GM19239 (cell line): ENCODE measurements at regions not wholly inside any gene's neighbourhood (a gene's known extent, or its start where the extent isn't known, plus 50 kb on each side); places are given as distances from the start of the nearest gene placed in this dataset.

ENCODE experiments used
- DNase-seq: peaks from one replicate; pipeline ENCODE4 v3.0.0; 2011; ENCODE audit warnings: low spot score; ENCODE audit not compliant: insufficient read length
- FAIRE-seq: peaks from 2 replicates; lab custom pipeline; 2011; peaks lifted over from hg19 to GRCh38; lab: Jason Lieb, UNC

DNA sequence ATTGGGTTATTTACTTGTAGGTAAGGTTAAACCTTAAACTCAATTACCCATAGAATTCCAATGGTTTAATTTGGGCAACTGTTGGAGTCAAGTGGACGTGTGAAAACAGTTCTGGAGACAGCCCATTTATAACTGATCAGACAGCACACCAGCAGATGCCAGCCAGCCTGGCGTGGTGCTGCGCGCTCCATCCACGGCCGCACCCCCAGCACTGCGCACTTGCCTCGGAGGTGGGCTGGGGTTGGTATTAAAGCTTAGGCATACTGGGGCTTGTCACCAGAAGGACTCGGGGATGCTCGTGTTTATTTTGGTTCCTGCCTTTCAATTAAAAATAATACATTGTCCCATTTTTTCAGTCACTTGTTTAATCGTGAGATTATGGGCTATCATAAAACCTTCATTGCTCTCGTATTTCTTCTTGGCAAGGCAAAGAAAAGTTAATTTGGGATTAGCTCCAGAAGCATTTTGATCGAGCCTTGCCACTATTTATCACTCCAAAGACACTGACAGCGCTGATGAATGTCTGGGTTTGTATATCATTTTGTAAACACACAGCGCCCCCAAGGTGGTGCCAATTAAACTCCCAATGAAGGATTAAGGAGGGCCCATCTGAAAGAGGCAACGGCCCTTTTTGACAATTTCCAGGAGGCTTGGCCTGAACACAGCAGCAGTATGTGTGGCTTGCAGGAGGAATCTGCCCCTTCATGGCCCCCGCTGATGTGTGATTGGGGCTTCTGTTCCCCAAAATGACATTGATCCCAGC is 204.5 kb upstream of the CXCL12 start:
- no peak for FAIRE-seq
- no peak for DNase-seq

DNA sequence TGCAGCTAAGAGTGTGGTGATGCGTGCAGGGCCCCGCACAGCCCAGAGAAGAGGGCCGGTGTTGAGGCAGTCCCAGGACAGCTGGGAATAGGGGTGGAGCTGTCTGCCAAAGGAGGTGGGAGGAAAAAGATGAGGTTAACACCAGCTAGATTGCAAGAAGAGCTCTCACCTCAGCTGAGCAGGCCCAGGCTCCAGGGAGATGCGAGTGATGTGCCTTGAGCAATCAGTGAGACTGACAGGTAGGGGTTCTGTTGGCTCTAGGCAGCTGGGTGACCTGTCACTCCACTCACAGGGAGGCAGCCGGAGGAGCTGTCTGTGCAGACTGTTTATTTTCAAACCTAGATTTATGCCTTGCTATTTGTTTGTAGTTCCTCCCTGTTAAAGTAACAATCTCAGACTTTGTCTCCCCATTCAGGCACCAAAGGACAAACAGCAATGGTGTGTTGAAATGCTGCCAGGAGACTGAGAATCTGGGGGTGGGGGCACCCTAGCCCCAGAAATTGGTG is 205.1 kb upstream of the CXCL12 start:
- FAIRE-seq: no peak
- no peak for DNase-seq

DNA sequence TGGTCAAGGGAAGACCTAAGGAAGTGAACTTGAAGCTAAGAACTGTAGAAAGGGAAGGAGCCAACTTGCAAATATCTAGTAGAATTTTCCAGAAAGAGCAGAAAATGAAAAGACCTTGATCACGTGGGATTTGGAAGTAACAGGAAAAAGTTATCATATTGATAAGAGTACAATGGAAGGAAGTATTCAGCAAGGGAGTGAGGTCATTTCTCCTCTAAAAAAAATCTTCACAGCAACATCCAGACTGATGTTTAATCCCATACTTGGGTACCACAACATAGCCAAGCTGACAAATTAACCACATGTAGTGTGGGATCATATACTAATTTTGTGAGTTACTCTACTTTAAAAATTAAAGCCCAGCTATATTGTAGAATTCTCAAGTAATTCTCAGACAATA is 207.0 kb upstream of the CXCL12 start:
- DNase-seq (no peak), FAIRE-seq (no peak)

DNA sequence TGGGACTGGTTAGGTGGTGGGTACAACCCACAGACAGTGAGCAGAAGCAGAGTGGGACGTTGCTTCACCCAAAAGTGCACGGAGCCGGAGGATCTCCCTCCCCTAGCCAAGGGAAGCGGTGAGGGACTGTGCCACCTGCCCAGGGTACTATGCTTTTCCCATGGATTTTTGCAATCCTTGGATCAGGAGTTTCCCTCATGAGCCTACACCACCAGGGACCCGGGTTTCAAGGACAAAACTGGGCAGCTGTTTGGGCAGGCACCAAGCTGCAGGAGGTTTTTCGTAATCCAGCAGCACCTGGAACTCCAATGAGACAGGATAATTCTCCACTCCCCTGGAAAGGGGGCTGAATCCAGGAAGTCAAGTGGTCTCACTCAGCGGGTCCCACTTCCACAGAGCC is 209.1 kb upstream of the CXCL12 start:
- no peak for DNase-seq

DNA sequence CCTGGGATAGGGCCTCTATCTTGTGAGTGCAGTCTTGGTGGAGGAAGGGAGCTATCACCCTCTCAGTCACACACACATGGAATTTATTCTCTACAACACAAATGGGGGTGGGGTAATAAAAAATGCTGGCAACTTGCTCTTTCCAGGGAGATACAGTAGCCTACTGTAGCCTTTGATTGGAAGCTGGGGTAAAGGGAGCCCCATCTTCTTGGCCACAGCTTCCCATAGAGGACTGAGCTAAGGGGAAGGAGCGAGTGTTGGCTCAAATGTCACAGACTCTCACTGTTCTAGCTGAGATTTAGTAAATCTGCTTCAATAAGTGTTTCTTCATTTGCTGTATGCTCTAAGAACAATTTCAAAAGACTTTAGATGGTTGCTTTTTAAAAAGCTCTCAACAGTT is 222.2 kb upstream of the CXCL12 start:
- DNase-seq: no peak
- no peak for FAIRE-seq

More for the DNA sequence above, 209.1 kb upstream of the CXCL12 start:
- no peak for FAIRE-seq

DNA sequence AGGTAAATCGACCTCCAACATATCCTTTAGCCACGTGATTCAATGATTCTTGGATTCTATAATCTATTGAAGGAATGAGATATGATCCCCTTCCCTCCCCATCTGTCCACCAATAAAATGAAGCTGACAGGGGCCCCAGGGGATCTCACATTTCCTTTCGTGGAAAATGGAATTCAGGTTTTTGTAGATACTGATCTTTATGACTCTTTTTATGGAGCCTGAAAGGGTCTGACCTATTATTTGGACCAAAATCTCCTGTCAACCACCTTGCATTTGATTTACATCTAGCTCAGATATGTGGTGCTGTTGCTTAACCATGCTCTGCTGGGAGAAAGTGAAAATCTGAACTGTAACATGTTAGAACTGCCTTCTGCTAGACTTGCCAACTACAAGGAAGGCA is 234.0 kb upstream of the CXCL12 start:
- FAIRE-seq: no peak
- DNase-seq: no peak

DNA sequence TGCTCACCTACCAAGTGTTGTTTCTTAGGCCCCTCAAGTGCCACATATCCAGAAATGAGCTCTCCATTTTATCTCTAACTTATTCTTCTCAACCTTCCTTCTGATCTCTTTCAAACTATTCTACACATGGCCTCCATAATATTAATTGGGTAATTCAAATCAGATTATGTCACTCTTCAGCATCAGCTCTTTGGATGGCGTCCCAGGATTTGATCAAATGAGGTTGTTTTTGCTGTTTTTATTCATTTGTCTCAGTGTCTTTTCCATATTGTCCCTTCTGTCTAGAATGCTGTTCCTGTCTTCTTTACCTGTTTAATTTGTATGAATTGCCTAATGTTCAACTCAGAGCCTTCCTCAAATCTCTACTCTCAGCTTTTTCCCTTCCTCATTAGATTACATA is 234.6 kb upstream of the CXCL12 start:
- no peak for DNase-seq
- no peak for FAIRE-seq

DNA sequence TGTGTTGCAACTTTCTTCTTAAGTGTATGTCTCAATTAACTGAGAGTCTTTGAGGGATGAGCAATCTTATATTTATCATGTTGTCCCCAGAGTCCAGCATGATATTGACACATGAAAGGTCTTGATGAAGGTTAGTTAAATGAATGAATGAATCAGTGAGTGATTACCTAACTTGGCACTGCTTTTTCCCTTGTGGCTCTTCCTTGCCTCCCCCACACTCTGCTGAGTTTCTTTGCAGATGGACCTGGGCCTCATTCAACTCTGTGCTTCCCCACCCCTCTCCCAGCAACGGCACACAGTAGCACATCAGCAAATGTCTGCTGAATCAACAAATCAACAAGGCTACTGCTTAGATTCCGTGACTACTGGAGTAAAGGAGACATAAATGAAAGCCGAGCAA is 235.1 kb upstream of the CXCL12 start:
- DNase-seq (no peak), FAIRE-seq (no peak)

DNA sequence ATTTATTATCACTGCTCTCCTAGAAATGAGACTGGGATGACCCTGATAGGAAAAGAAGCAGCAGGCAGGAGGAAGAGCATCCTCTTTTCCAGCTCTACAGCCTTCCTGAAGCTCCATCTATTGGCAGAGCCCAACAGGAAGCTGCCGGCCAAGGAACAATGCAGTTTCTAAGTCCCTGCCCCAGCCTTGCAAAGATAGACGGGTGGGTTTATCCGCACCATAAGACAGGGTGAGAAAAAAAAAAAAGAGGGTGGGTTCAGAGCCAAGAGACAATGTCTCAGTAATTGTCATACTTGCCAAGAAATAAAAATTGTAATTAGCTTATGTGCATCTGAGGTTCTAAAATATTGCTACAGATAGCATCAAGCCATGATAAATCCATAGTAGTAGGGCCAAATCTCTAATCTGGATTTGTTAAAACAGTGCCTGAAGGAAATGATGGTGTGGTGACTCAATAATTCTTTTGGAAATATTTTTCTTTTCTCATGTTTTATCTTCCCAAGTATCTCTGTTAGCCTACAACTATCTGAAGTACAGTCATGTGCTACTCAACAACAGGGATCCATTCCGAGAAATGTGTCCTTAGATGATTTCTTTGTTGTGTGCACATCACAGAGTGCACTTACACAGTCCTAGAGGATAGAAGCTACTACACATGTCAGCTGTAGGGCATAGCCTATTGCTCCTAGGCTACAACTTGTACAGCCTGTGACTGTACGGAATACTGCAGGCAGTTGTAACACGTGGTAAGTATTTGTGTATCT is 242.9 kb upstream of the CXCL12 start:
- DNase-seq (no peak), FAIRE-seq (no peak)

DNA sequence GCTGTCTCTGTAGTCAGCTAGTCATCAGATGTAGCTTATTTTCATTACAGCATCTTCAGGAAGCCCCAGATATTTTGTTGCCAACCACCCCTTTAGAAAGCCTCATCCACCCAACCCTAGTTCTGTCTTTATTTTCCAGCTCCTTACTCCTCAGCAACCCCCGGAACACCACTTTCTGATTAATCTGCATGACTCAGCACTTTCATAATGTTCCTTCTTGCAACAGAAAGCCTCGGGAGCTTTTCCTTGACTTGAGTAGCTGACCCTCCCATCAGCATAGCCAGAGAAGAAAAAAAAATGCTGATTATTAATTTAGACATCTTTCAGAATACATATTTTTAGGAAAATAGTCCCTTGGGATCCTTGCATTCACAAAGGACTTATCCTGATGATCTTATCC is 244.0 kb upstream of the CXCL12 start:
- FAIRE-seq: no peak
- DNase-seq: no peak

DNA sequence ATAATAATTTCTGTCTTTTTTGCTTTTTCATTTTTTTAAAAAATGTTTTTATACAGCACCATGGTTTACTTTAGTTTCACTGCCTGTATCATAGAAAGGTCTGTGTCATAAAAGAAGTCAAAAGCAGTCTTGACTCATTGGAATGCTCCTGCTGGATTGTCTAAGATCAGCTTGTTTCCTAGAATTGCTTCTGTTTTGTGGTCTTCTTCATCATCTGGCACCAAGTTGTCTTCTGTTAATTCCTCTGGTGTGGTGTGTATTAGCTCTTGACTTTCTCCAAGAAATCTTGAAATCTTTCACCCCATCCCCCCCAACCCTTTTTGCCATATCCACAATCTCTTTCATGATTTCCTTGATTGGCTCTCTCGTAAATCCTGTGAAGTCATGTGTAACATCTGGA is 250.3 kb upstream of the CXCL12 start:
- DNase-seq: no peak
- no peak for FAIRE-seq

DNA sequence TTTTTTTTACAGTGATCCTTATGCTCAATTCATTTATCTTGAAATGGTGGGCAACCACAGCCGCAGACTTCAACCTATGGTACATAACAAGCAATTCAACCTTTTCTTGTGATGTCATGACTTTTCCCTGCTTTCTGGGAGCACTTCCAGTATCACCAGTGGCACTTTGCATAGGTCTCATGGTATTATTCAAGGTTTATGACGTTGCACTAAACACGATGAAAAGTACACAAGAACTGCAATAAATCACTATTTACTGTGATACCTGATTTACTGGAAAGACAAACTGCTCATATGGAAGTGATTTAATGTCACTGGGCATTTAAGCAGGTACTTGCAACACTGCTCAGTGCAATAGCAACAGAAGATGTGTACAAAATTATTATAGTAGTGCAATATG is 251.7 kb upstream of the CXCL12 start:
- FAIRE-seq (no peak), DNase-seq (no peak)

DNA sequence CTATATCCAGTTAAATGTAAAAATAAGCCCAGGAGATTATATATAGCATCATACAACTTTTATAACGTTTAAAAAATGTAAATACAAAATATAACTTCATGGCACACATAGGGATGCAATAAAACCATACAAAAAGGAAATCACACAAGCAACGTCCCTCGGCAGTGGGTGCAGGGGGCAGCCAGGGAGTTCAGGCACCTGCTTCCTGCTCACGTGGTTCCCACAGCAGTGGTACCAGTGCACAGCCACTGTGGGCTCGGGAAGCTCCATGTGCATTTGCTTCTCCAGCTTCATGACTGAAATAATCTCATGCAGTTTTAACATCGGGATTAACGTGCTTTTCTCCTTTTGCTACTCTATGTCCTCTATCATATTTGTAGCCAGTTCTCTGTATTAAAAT is 255.5 kb upstream of the CXCL12 start:
- FAIRE-seq: no peak
- DNase-seq: no peak

DNA sequence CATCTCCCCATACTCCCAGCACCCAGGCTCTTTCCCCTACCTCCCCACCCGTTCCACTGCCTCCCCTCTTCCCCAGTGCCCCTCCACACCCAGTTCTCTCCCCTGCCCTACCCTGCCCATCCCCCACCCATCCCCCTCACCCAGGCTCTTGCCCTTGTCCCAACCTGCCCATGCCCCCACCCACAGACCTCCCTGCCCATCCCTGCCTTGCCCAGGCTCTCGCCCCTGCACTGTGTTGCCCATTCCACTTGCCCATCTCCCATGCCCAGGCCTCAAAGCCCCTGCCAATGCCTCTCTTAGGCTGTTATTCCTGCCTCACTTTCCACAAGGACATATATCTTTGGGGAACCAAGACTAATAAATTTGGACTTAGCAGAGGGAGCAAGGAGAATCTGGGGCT is 262.6 kb upstream of the CXCL12 start:
- no peak for DNase-seq
- FAIRE-seq: no peak

DNA sequence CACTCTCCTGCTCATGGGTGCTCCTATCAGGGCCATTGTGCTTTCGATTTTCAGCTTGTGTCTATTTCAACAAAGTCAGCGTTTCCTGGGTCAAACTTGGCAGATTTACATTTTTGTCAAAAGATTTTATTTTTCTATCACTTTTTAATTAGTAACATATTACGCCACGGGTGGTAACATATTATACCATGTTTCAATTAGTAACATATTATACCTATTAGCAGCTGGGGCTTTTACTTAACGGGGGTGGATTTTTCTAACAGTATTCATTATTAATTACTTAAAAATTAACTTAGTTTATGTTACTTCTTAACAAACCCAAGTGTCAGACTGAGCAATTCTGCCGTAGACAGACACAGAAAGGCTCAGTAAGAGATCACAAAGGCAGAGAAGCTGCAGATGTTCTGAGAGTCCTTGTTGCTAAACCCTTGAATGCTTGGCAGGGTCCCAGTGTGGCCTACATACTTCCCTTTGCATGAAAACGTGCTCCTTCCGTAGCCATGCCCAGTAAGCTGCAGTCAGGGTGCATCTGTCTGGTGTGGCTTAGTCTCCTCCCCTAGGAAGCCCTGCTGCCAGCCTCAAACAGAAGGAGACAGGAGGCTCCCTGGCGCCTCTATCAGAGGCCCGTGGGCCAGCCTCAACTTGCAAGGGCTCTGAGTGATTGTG is 263.1 kb upstream of the CXCL12 start:
- DNase-seq: peak; percentile 9
- FAIRE-seq: no peak

DNA sequence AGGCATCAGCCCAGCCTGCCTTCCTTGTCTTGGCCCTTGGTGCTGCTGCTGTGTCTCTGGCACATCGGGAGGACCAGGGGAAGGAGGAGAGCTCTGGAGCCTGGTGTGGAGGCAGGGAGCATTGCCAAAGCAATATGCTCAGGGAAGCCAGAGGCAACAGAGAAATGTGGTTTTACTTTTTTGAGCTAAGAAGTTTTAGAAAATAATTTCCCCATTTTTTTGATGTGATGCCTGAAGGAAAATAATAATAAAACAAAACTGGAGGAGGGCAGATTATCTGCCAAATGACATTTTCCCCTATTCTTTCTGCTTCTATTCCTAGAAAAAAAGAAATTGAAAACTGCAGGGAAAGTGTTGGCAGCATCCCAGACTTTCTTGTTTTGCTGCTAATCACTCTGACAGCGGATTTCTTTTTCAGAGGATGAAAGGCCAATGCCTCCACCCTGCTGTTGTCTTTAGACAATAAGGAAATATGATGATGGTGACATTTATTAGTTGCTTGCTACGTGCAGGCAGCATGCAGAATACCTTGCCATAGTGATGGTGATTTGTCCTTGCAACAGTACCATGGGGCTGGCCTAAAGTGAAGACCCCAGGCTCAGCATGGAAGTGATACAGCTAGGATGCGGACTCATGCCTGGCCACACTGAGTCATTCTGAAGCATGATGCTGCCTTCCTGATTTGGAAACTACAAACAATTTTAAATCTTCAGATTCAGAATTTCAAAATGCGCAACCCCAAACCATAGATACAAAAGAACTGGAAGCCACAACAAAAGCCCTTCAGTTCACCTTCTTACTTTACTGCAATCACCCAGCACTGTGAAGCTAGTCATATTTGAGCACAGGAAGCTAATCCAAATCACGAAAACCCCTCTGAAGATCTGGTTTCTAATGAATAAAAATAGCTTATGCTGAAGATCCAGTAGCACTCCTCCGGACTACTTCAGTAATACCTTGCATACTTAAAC is 260.2 kb upstream of the TMEM72 start:
- no peak for DNase-seq
- no peak for FAIRE-seq

DNA sequence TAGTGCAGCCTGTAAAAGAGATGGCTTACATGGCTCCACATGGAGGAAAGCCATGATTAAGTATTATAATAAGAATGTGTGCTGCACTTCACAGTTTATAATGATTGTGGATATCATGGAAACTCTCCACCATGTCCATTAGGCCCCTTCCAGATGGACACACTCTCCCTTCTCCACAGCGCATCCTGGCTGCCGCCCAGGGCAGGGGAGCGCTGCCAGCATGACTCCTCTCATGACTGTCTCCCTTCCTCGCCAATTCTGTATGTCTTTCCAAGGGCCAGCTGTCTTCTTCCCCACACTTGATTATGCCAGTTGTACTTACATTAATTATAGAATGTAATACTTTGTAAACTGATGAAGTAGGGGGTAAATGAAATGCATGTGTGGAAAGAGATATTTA is 259.3 kb upstream of the TMEM72 start:
- FAIRE-seq (no peak), DNase-seq (no peak)

DNA sequence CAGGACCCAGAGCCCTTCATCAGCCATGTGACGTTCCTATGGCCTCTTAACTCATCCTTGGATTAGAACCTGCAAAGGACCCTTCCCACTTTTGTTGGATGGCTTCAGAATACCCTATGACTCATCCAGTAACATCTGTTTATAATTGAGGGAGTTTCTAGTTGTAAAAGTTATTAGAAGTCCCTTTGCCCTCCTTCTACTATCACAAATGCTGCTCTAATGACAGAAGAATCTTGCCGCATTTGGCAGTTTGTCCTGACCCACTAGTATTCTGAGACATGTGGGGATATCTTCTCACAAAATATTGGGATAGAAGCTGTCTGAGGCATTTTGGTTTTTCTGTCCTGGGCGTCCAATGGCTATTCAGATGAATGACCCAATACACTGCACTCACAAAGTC is 251.8 kb upstream of the TMEM72 start:
- DNase-seq (no peak), FAIRE-seq (no peak)

DNA sequence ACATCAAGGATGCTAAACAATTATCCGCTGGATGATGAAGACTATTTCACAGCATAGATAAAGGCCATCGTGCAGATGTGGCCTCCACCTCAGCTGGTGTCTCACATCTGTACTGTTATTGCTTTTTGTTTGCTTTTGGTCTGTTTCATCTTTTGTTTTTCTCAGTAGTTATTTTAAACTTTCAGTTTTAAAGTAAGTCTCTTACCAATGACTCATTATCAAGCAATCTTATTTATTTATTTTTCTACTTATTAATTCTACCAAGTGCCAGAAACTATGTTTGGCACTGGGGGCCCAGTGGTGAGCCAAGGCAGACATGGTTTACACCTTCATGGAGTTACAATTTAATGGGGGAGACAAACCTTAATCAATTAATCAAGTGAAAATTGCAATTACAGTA is 250.9 kb upstream of the TMEM72 start:
- DNase-seq: no peak
- FAIRE-seq: no peak

DNA sequence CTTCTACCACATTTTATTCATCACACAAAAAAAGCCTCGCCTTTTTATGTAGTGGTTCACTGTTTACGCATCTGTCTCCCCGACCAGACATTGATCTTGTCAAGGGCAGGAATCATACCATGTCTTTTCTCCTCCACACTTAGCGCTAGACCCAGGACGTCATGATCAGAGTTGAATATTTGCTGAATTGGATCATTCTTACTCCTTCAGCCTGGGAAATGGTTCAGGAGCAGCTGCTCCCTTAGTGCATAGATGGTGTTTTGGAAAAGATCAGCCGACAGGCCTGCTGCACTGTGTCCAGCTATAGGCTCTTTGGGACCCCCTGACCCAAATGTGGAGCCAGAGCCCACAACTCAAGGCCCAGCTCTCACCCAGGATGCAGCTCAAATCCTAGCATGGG is 249.1 kb upstream of the TMEM72 start:
- no peak for FAIRE-seq
- no peak for DNase-seq
